SK-N-SH treated with all-trans-retinoic acid at 6 μM for 48 hours (cell line): ENCODE measurements at regions not wholly inside any gene's neighbourhood (a gene's known extent, or its start where the extent isn't known, plus 50 kb on each side); places are given as distances from the start of the nearest gene placed in this dataset.

ENCODE experiments used
- ATAC-seq: fragments of 200-7000 bp; cut with Tn5 transposase; 3 replicates; pipeline ENCODE4 v1.9.1; 2020; ENCODE audit warnings: mild to moderate bottlenecking, moderate library complexity
- ARNTL ChIP-seq: fragments of 450-650 bp; formaldehyde crosslinking; IDR thresholded peaks from 2 replicates; pipeline ENCODE4 v1.5.0; 2020; ENCODE audit warnings: low read depth, mild to moderate bottlenecking, moderate library complexity, borderline replicate concordance
- BACH2 ChIP-seq: fragments of 250-450 bp; sonication (Bioruptor Pico); IDR thresholded peaks from 2 replicates; pipeline ENCODE4 v1.9.0; 2021; ENCODE audit warnings: mild to moderate bottlenecking, borderline replicate concordance
- CREB5 ChIP-seq: fragments of 250-450 bp; sonication (Bioruptor Pico); IDR thresholded peaks from 2 replicates; pipeline ENCODE4 v1.5.1; 2020; ENCODE audit warnings: low read depth, mild to moderate bottlenecking, moderate library complexity
- CSDC2 ChIP-seq: fragments of 250-450 bp; sonication (Bioruptor Pico); IDR thresholded peaks from 2 replicates; pipeline ENCODE4 v1.5.0; 2020; ENCODE audit warnings: mild to moderate bottlenecking, moderate library complexity
- CSRNP3 ChIP-seq: fragments of 250-450 bp; sonication (Bioruptor Pico); IDR thresholded peaks from 2 replicates; pipeline ENCODE4 v1.5.1; 2021; ENCODE audit warnings: mild to moderate bottlenecking, moderate library complexity
- ESRRG ChIP-seq: fragments of 250-450 bp; sonication (Bioruptor Pico); IDR thresholded peaks from 2 replicates; pipeline ENCODE4 v1.6.1; 2021; ENCODE audit warnings: mild to moderate bottlenecking
- GLIS3 ChIP-seq: fragments of 250-450 bp; sonication (Bioruptor Pico); IDR thresholded peaks from 2 replicates; pipeline ENCODE4 v1.5.0; 2020; ENCODE audit warnings: mild to moderate bottlenecking, moderate library complexity
- ISL1 ChIP-seq: fragments of 250-450 bp; sonication (Bioruptor Pico); IDR thresholded peaks from 2 replicates; pipeline ENCODE4 v2.1.2; 2022; ENCODE audit warnings: mild to moderate bottlenecking, moderate library complexity
- OSR1 ChIP-seq: fragments of 250-450 bp; sonication (Bioruptor Pico); IDR thresholded peaks from 2 replicates; pipeline ENCODE4 v1.8.0; 2022; ENCODE audit warnings: moderate library complexity, mild to moderate bottlenecking, inconsistent platforms
- PATZ1 ChIP-seq: fragments of 250-450 bp; sonication (Bioruptor Pico); IDR thresholded peaks from 2 replicates; pipeline ENCODE4 v1.8.0; 2020; ENCODE audit warnings: mild to moderate bottlenecking, moderate library complexity, borderline replicate concordance
- PPARA ChIP-seq: fragments of 250-450 bp; sonication (Bioruptor Pico); IDR thresholded peaks from 2 replicates; pipeline ENCODE4 v1.5.0; 2020; ENCODE audit warnings: mild to moderate bottlenecking, borderline replicate concordance
- RARB ChIP-seq: fragments of 250-450 bp; sonication (Bioruptor Pico); IDR thresholded peaks from 2 replicates; pipeline ENCODE4 v1.8.0; 2021; ENCODE audit warnings: mild to moderate bottlenecking, moderate library complexity
- SNAI2 ChIP-seq: fragments of 250-450 bp; sonication (Bioruptor Pico); IDR thresholded peaks from 2 replicates; pipeline ENCODE4 v1.5.0; 2020; ENCODE audit warnings: mild to moderate bottlenecking, moderate library complexity
- TCF4 ChIP-seq: fragments of 250-450 bp; sonication (Bioruptor Pico); IDR thresholded peaks from 2 replicates; pipeline ENCODE4 v1.8.0; 2021; ENCODE audit warnings: mild to moderate bottlenecking, moderate library complexity, borderline replicate concordance
- TOX ChIP-seq: fragments of 250-450 bp; sonication (Bioruptor Pico); IDR thresholded peaks from 2 replicates; pipeline ENCODE4 v1.8.0; 2021; ENCODE audit warnings: mild to moderate bottlenecking, moderate library complexity, borderline replicate concordance
- ZC3H10 ChIP-seq: fragments of 250-450 bp; sonication (Bioruptor Pico); IDR thresholded peaks from 2 replicates; pipeline ENCODE4 v1.5.1; 2021; ENCODE audit warnings: mild to moderate bottlenecking, moderate library complexity
- ZFP3 ChIP-seq: fragments of 250-450 bp; sonication (Bioruptor Pico); IDR thresholded peaks from 2 replicates; pipeline ENCODE4 v1.5.0; 2020; ENCODE audit warnings: mild to moderate bottlenecking, moderate library complexity
- ZFP30 ChIP-seq: fragments of 450-650 bp; formaldehyde crosslinking; IDR thresholded peaks from 2 replicates; pipeline ENCODE4 v1.5.0; 2022; ENCODE audit warnings: mild to moderate bottlenecking, moderate library complexity
- ZNF70 ChIP-seq: fragments of 450-650 bp; formaldehyde crosslinking; IDR thresholded peaks from 2 replicates; pipeline ENCODE4 v1.5.0; 2020; ENCODE audit warnings: mild to moderate bottlenecking, moderate library complexity
- ZNF8 ChIP-seq: fragments of 450-650 bp; formaldehyde crosslinking; IDR thresholded peaks from 2 replicates; pipeline ENCODE4 v1.5.0; 2020; ENCODE audit warnings: mild to moderate bottlenecking, moderate library complexity

GRCh38 chr2:163210430-163210918 is 371.9 kb upstream of the KCNH7 start:
- TF ChIP-seq ZFP3 (peak; percentile 59; the same call in 1 of the 2 replicates), ISL1 (CRISPR knock-in tag) (peak; percentile 30), PATZ1 (CRISPR knock-in tag) (no peak)
- TF ChIP-seq, all 23 proteins: peak for 2

GRCh38 chr2:163207693-163208370 is 369.3 kb upstream of the KCNH7 start:
- TF ChIP-seq SNAI2 (CRISPR knock-in tag) (no peak), PPARA (CRISPR knock-in tag) (no peak), ZC3H10 (CRISPR knock-in tag) (no peak), BACH2 (CRISPR knock-in tag) (no peak), CSDC2 (no peak), GLIS3 (CRISPR knock-in tag) (no peak), ZFP3 (no peak), CSRNP3 (CRISPR knock-in tag) (no peak), RARB (CRISPR knock-in tag) (no peak)
- no peak for ATAC-seq

More at GRCh38 chr2:163210430-163210918, 371.9 kb upstream of the KCNH7 start:
- ATAC-seq, result no peak

- ATAC-seq, result no peak
- TF ChIP-seq ZC3H10 (CRISPR knock-in tag) (no peak), TCF4 (no peak), CSDC2 (no peak)
These were observed 367.2 kb upstream of the KCNH7 start for GRCh38 chr2:163205589-163206254.

- TF ChIP-seq SNAI2 (CRISPR knock-in tag) (no peak), ZFP3 (no peak), ISL1 (CRISPR knock-in tag) (no peak), TCF4 (no peak), PPARA (CRISPR knock-in tag) (no peak), ESRRG (CRISPR knock-in tag) (no peak), PATZ1 (CRISPR knock-in tag) (no peak), GLIS3 (CRISPR knock-in tag) (no peak), ZFP30 (CRISPR knock-in tag) (no peak), CREB5 (CRISPR knock-in tag) (no peak), ZNF70 (CRISPR knock-in tag) (no peak), ZNF8 (CRISPR knock-in tag) (no peak), ZC3H10 (CRISPR knock-in tag) (no peak), CSRNP3 (CRISPR knock-in tag) (no peak), OSR1 (no peak), BACH2 (CRISPR knock-in tag) (no peak), RARB (CRISPR knock-in tag) (no peak), ARNTL (CRISPR knock-in tag) (no peak), CSDC2 (no peak), TOX (CRISPR knock-in tag) (no peak)
- TF ChIP-seq, all 23 proteins: peak for 0
- ATAC-seq, result no peak
These were observed 362.2 kb upstream of the KCNH7 start for GRCh38 chr2:163200741-163201140.
